SK-N-SH (cell line): ENCODE measurements at regions not wholly inside any gene's neighbourhood (a gene's known extent, or its start where the extent isn't known, plus 50 kb on each side); places are given as distances from the start of the nearest gene placed in this dataset.

ENCODE experiments used
- CTCF ChIA-PET: fragments of 300-600, 350-600 bp; formaldehyde crosslinking; extraction: SDS; loops from one replicate; lab custom pipeline; 2021; lab: Yijun Ruan, JAX
- POLR2A ChIA-PET: fragments of 350-600 bp; sonication (Branson Sonifier 250); formaldehyde crosslinking; extraction: SDS; loops from one replicate; lab custom pipeline; 2020; ENCODE audit warnings: antibody characterized with exemption, inconsistent platforms; lab: Yijun Ruan, JAX
- DNase-seq: peaks from one replicate; pipeline ENCODE4 v3.0.0; 2012
- H2AFZ ChIP-seq: fragments of 200-600 bp; sonication (generic); 2 replicates; pipeline ENCODE4 v1.8.1; 2016; ENCODE audit warnings: antibody characterized with exemption, mild to moderate bottlenecking, low read depth
- H3F3A ChIP-seq: fragments of 200-600 bp; sonication (generic); replicated peaks from 2 replicates; pipeline ENCODE3; 2016; ENCODE audit warnings: antibody characterized with exemption, mild to moderate bottlenecking; ENCODE audit not compliant: insufficient read depth
- H3K27ac ChIP-seq, 2 experiments: fragments of 200-500 bp in 1 of 2; fragments of 200-600 bp in 1 of 2; sonication (Bioruptor generic) in 1 of 2; sonication (generic), shearing (Covaris generic) in 1 of 2; 2 replicates each; pipeline versions ENCODE4 v1.5.1 to v1.6.1; 2014 to 2016; ENCODE audit warnings: low read depth in 2 of 2, inconsistent platforms in 1 of 2, low read length in 1 of 2, mild to moderate bottlenecking in 1 of 2, mixed read lengths in 1 of 2
- H3K27me3 ChIP-seq: fragments of 200-600 bp; sonication (generic), shearing (Covaris generic); 2 replicates; pipeline ENCODE4 v1.6.1; 2016; ENCODE audit warnings: mixed run types; ENCODE audit not compliant: insufficient read depth
- H3K36me3 ChIP-seq, 2 experiments: fragments of 200-500 bp in 1 of 2; fragments of 200-600 bp in 1 of 2; sonication (Bioruptor generic) in 1 of 2; sonication (generic) in 1 of 2; replicated peaks in 1 of 2; 2 replicates each; pipeline versions ENCODE3 to v1.5.1; 2014 to 2016; ENCODE audit warnings: low read length in 1 of 2, mild to moderate bottlenecking in 1 of 2; ENCODE audit not compliant: insufficient read depth in 2 of 2, control insufficient read depth in 1 of 2
- H3K4me1 ChIP-seq, 2 experiments: fragments of 200-500 bp in 1 of 2; fragments of 200-600 bp in 1 of 2; sonication (Bioruptor generic) in 1 of 2; sonication (generic), shearing (Covaris generic) in 1 of 2; 2 replicates each; pipeline versions ENCODE4 v1.5.1 to v1.6.1; 2014 to 2016; ENCODE audit warnings: low read depth in 1 of 2, low read length in 1 of 2, mixed run types in 1 of 2; ENCODE audit not compliant: insufficient read depth in 2 of 2, control insufficient read depth in 1 of 2
- H3K4me2 ChIP-seq: fragments of 200-600 bp; sonication (generic), shearing (Covaris generic); 2 replicates; pipeline ENCODE4 v1.6.1; 2017; ENCODE audit warnings: mixed run types
- H3K4me3 ChIP-seq, 2 experiments: fragments of 200-500 bp in 1 of 2; fragments of 200-600 bp in 1 of 2; sonication (Bioruptor generic) in 1 of 2; sonication (generic), shearing (Covaris generic) in 1 of 2; 2 replicates each; pipeline versions ENCODE4 v1.5.1 to v1.8.1; 2014 to 2016; ENCODE audit warnings: low read depth in 2 of 2, inconsistent platforms in 1 of 2, low read length in 1 of 2, mild to moderate bottlenecking in 1 of 2, mixed read lengths in 1 of 2, moderate library complexity in 1 of 2
- H3K79me2 ChIP-seq: fragments of 200-600 bp; sonication (generic); 2 replicates; pipeline ENCODE4 v1.8.1; 2017; ENCODE audit warnings: mild to moderate bottlenecking; ENCODE audit not compliant: insufficient read depth
- H3K9ac ChIP-seq: fragments of 200-600 bp; sonication (generic); 2 replicates; pipeline ENCODE4 v1.6.1; 2017; ENCODE audit warnings: mixed run types
- H3K9me2 ChIP-seq: fragments of 200-600 bp; sonication (generic); 2 replicates; pipeline ENCODE4 v1.6.1; 2017; ENCODE audit warnings: mixed run types
- H3K9me3 ChIP-seq: fragments of 200-600 bp; sonication (generic); 2 replicates; pipeline ENCODE4 v1.6.1; 2017; ENCODE audit warnings: mixed run types, mild to moderate bottlenecking, moderate library complexity
- H4K20me1 ChIP-seq: fragments of 200-600 bp; sonication (generic); 2 replicates; pipeline ENCODE4 v1.6.1; 2017; ENCODE audit warnings: mild to moderate bottlenecking, mixed run types; ENCODE audit not compliant: insufficient read depth
- CHD2 ChIP-seq: fragments of 150-350 bp; IDR thresholded peaks from 2 replicates; pipeline ENCODE4 v1.6.1; 2018; ENCODE audit warnings: low read length; ENCODE audit not compliant: partially characterized antibody
- FOSL2 ChIP-seq: IDR thresholded peaks from 2 replicates; pipeline ENCODE4 v1.4.0; 2012; ENCODE audit warnings: low read depth, mild to moderate bottlenecking, moderate library complexity, borderline replicate concordance
- FOXM1 ChIP-seq: IDR thresholded peaks from 2 replicates; pipeline ENCODE4 v1.4.0; 2012; ENCODE audit warnings: low read depth, mild to moderate bottlenecking
- JUND ChIP-seq: IDR thresholded peaks from 2 replicates; pipeline ENCODE4 v1.4.0; 2012
- MEF2A ChIP-seq: IDR thresholded peaks from 2 replicates; pipeline ENCODE4 v1.4.0; 2012; ENCODE audit warnings: low read depth, borderline replicate concordance
- MXI1 ChIP-seq: IDR thresholded peaks from 2 replicates; pipeline ENCODE4 v1.6.1; 2012; ENCODE audit warnings: mild to moderate bottlenecking, low read depth, low read length, improper control_type of control experiment
- NFIC ChIP-seq: IDR thresholded peaks from 2 replicates; pipeline ENCODE4 v1.4.0; 2012; ENCODE audit warnings: borderline replicate concordance
- NRF1 ChIP-seq: IDR thresholded peaks from 2 replicates; pipeline ENCODE4 v1.6.1; 2012; ENCODE audit warnings: low read depth, mild to moderate bottlenecking, low read length
- POLR2AphosphoS5 ChIP-seq: IDR thresholded peaks from 2 replicates; pipeline ENCODE4 v1.6.1; 2012; ENCODE audit warnings: low read depth, low read length
- RCOR1 ChIP-seq: fragments of 150-350 bp; IDR thresholded peaks from 2 replicates; pipeline ENCODE4 v1.6.1; 2017; ENCODE audit warnings: antibody characterized with exemption, low read length
- RXRA ChIP-seq: IDR thresholded peaks from 2 replicates; pipeline ENCODE4 v1.4.0; 2012; ENCODE audit warnings: low read depth, mild to moderate bottlenecking, borderline replicate concordance
- SMC3 ChIP-seq: IDR thresholded peaks from 2 replicates; pipeline ENCODE4 v1.6.1; 2012; ENCODE audit warnings: low read depth, low read length, improper control_type of control experiment
- TEAD4 ChIP-seq: IDR thresholded peaks from 2 replicates; pipeline ENCODE4 v1.4.0; 2012; ENCODE audit warnings: mild to moderate bottlenecking, borderline replicate concordance; ENCODE audit not compliant: insufficient read depth
- WGBS: methylation state at CpG from one replicate; pipeline ENCODE4 v1.1.6; 2017; ENCODE audit warnings: low lambda C conversion rate; 5-methylcytosine and 5-hydroxymethylcytosine counted together
- TF ChIP-seq, protein P1 (sequence below): IDR thresholded peaks from 2 replicates; pipeline ENCODE4 v1.4.0; 2012; ENCODE audit warnings: low read depth, borderline replicate concordance
- TF ChIP-seq, protein P2 (sequence below): fragments of 150-350 bp; IDR thresholded peaks from 2 replicates; pipeline ENCODE4 v1.6.1; 2016; ENCODE audit warnings: mild to moderate bottlenecking, low read depth, low read length
- TF ChIP-seq, protein P3 (sequence below): fragments of 200-600 bp; sonication (generic); IDR thresholded peaks from 2 replicates; pipeline ENCODE4 v1.6.1; 2017; ENCODE audit warnings: antibody characterized with exemption, mild to moderate bottlenecking, moderate library complexity
- TF ChIP-seq, protein P4 (sequence below): IDR thresholded peaks from 2 replicates; pipeline ENCODE4 v1.6.1; 2012; ENCODE audit warnings: mild to moderate bottlenecking, low read depth, low read length, moderate library complexity
- TF ChIP-seq, protein P5 (sequence below): fragments of 150-350 bp; IDR thresholded peaks from 2 replicates; pipeline ENCODE4 v1.6.1; 2017; ENCODE audit warnings: antibody characterized with exemption, low read length, low read depth, borderline replicate concordance

DNA sequence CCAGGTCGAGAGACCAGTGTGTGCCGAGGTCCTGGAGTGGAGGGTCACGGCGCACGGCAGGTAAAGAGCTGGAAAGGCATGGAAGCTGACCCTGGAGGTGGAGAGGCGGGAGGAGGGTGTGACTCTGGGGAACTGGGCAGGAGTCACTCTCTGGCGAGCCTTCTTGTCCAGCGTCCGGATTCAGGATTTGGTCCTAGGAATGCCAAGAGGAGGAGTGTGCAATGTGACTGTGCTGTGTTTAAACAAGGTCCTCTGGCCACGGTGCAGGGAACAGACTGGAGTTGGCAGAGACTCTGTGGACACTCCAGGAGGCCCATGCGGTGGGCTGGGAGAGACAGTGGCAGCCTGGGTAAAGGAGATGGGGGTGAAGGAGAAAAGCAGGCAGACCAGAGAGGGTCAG lies 64.2 kb upstream of the CASZ1 start:
- no peak overlapping the region for H2AFZ ChIP-seq
- no peaks in the 10 kb centered on the region for H3K79me2 ChIP-seq
- H3K27me3 ChIP-seq: 0 out of 2 replicates have a peak, but pooled peaks cover 7% of the 10 kb centered on the region
- no peaks in the 10 kb centered on the region for H3F3A ChIP-seq
- no peak for TF ChIP-seq NFIC
- TF ChIP-seq NRF1: no peak
- TF ChIP-seq, protein P1, sequence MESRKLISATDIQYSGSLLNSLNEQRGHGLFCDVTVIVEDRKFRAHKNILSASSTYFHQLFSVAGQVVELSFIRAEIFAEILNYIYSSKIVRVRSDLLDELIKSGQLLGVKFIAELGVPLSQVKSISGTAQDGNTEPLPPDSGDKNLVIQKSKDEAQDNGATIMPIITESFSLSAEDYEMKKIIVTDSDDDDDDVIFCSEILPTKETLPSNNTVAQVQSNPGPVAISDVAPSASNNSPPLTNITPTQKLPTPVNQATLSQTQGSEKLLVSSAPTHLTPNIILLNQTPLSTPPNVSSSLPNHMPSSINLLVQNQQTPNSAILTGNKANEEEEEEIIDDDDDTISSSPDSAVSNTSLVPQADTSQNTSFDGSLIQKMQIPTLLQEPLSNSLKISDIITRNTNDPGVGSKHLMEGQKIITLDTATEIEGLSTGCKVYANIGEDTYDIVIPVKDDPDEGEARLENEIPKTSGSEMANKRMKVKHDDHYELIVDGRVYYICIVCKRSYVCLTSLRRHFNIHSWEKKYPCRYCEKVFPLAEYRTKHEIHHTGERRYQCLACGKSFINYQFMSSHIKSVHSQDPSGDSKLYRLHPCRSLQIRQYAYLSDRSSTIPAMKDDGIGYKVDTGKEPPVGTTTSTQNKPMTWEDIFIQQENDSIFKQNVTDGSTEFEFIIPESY: no peak
- TF ChIP-seq JUND: no peak
- TF ChIP-seq, protein P2, sequence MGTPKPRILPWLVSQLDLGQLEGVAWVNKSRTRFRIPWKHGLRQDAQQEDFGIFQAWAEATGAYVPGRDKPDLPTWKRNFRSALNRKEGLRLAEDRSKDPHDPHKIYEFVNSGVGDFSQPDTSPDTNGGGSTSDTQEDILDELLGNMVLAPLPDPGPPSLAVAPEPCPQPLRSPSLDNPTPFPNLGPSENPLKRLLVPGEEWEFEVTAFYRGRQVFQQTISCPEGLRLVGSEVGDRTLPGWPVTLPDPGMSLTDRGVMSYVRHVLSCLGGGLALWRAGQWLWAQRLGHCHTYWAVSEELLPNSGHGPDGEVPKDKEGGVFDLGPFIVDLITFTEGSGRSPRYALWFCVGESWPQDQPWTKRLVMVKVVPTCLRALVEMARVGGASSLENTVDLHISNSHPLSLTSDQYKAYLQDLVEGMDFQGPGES: no peak
- no peak for TF ChIP-seq SMC3
- no peak for TF ChIP-seq RXRA
- TF ChIP-seq RCOR1: no peak
- no peak for TF ChIP-seq POLR2AphosphoS5
- TF ChIP-seq CHD2: no peak
- TF ChIP-seq FOSL2: no peak
- TF ChIP-seq, protein P3, sequence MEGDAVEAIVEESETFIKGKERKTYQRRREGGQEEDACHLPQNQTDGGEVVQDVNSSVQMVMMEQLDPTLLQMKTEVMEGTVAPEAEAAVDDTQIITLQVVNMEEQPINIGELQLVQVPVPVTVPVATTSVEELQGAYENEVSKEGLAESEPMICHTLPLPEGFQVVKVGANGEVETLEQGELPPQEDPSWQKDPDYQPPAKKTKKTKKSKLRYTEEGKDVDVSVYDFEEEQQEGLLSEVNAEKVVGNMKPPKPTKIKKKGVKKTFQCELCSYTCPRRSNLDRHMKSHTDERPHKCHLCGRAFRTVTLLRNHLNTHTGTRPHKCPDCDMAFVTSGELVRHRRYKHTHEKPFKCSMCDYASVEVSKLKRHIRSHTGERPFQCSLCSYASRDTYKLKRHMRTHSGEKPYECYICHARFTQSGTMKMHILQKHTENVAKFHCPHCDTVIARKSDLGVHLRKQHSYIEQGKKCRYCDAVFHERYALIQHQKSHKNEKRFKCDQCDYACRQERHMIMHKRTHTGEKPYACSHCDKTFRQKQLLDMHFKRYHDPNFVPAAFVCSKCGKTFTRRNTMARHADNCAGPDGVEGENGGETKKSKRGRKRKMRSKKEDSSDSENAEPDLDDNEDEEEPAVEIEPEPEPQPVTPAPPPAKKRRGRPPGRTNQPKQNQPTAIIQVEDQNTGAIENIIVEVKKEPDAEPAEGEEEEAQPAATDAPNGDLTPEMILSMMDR: no peak
- TF ChIP-seq MXI1: no peak
- TF ChIP-seq, protein P4, sequence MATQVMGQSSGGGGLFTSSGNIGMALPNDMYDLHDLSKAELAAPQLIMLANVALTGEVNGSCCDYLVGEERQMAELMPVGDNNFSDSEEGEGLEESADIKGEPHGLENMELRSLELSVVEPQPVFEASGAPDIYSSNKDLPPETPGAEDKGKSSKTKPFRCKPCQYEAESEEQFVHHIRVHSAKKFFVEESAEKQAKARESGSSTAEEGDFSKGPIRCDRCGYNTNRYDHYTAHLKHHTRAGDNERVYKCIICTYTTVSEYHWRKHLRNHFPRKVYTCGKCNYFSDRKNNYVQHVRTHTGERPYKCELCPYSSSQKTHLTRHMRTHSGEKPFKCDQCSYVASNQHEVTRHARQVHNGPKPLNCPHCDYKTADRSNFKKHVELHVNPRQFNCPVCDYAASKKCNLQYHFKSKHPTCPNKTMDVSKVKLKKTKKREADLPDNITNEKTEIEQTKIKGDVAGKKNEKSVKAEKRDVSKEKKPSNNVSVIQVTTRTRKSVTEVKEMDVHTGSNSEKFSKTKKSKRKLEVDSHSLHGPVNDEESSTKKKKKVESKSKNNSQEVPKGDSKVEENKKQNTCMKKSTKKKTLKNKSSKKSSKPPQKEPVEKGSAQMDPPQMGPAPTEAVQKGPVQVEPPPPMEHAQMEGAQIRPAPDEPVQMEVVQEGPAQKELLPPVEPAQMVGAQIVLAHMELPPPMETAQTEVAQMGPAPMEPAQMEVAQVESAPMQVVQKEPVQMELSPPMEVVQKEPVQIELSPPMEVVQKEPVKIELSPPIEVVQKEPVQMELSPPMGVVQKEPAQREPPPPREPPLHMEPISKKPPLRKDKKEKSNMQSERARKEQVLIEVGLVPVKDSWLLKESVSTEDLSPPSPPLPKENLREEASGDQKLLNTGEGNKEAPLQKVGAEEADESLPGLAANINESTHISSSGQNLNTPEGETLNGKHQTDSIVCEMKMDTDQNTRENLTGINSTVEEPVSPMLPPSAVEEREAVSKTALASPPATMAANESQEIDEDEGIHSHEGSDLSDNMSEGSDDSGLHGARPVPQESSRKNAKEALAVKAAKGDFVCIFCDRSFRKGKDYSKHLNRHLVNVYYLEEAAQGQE: no peak
- TF ChIP-seq TEAD4: no peak
- TF ChIP-seq, protein P5, sequence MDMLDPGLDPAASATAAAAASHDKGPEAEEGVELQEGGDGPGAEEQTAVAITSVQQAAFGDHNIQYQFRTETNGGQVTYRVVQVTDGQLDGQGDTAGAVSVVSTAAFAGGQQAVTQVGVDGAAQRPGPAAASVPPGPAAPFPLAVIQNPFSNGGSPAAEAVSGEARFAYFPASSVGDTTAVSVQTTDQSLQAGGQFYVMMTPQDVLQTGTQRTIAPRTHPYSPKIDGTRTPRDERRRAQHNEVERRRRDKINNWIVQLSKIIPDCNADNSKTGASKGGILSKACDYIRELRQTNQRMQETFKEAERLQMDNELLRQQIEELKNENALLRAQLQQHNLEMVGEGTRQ: no peak
- TF ChIP-seq FOXM1: no peak
- no peak for TF ChIP-seq MEF2A
- ChIA-PET CTCF (interaction anchor here (1.1 to 2.6 kb wide), 3 partner anchors 347 to 366 kb away, joined by 4 to 9 read pairs (median 5); no protein-coding TSS in a partner anchor), POLR2A (no interaction called here)
- H3K4me3 ChIP-seq: no peak overlapping the region
- H3K4me1 ChIP-seq: no peaks in the 10 kb centered on the region
- H3K9ac ChIP-seq: no peak overlapping the region
- no peaks in the 10 kb centered on the region for H3K36me3 ChIP-seq
- no peaks in the 10 kb centered on the region for H4K20me1 ChIP-seq
- no peak overlapping the region for H3K27ac ChIP-seq
- H3K9me2 ChIP-seq: no peaks in the 10 kb centered on the region
- no peaks in the 10 kb centered on the region for H3K9me3 ChIP-seq
- whole genome bisulfite sequencing: 71% methylated on average over 11 of the region's 11 CpGs
- no peak for DNase-seq
- no peak overlapping the region for H3K4me2 ChIP-seq
